SU-DHL-6 (cell line): ENCODE measurements at regions not wholly inside any gene's neighbourhood (a gene's known extent, or its start where the extent isn't known, plus 50 kb on each side); places are given as distances from the start of the nearest gene placed in this dataset.

Source experiments
- EZH2phosphoT487 ChIP-seq: fragments of 200-600 bp; sonication (generic), shearing (Covaris generic); conservative IDR thresholded peaks from 2 replicates; pipeline ENCODE4 v1.6.1; 2018; ENCODE audit warnings: mild to moderate bottlenecking, antibody characterized with exemption, low read length, moderate library complexity, mixed read lengths
- TF ChIP-seq, protein P1 (sequence below): fragments of 200-600 bp; sonication (generic); IDR thresholded peaks from one replicate; pipeline ENCODE4 v1.5.1; 2017; ENCODE audit warnings: antibody characterized with exemption, mild to moderate bottlenecking, low read length, moderate library complexity; ENCODE audit not compliant: insufficient read depth, poor library complexity, severe bottlenecking

DNA sequence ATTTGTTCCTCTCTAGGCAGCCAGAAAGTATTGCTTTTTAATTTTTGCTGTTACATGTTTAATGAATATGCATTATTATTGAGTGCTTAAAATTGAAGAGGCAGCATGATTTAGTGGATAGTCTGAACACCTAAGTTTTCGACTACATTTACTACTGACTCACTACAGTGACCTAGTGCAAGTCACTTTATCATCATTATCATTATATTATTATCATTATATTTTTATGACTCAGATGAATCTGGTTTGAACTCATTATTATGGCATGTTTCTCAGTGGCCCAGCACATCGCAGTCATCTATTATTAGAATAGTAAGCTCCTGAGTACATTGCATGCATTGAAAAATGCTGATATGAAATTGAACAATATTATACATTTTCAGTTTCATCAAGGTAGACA lies 351.2 kb upstream of the PRR20A start:
- TF ChIP-seq, protein P1, sequence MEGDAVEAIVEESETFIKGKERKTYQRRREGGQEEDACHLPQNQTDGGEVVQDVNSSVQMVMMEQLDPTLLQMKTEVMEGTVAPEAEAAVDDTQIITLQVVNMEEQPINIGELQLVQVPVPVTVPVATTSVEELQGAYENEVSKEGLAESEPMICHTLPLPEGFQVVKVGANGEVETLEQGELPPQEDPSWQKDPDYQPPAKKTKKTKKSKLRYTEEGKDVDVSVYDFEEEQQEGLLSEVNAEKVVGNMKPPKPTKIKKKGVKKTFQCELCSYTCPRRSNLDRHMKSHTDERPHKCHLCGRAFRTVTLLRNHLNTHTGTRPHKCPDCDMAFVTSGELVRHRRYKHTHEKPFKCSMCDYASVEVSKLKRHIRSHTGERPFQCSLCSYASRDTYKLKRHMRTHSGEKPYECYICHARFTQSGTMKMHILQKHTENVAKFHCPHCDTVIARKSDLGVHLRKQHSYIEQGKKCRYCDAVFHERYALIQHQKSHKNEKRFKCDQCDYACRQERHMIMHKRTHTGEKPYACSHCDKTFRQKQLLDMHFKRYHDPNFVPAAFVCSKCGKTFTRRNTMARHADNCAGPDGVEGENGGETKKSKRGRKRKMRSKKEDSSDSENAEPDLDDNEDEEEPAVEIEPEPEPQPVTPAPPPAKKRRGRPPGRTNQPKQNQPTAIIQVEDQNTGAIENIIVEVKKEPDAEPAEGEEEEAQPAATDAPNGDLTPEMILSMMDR: no peak
- TF ChIP-seq EZH2phosphoT487: no peak
